ENCODE measurements at regions not wholly inside any gene's neighbourhood (a gene's known extent, or its start where the extent isn't known, plus 50 kb on each side); places are given as distances from the start of the nearest gene placed in this dataset.

DNA sequence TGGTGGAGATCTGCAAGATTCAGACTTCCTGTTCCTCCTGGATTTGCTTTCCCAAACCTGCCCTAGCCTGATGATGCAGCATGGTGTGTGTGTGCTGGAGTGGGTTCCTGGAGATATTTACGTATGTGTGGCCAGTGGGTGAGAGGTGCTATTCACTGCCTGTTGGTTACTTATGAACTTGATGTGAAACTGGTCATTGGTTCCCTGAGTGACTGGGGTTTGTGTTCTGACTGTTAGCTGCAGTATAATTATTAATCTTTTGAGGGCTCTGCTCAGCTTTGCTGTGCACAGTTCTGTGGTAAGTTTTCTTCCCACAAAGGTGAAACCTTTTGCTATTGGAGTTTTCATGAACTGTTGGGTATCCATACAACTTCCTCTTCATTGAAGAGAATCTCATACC, 541.8 kb upstream of the FBXO33 start:
- ATAC-seq (no peak), DNase-seq (ENCODE audit: low read depth, low spot score) (no peak)
- no peak overlapping the region for H3K4me3 ChIP-seq (ENCODE audit: low read depth in 2 of 2, low read length in 2 of 2)
- TF ChIP-seq, protein P1, sequence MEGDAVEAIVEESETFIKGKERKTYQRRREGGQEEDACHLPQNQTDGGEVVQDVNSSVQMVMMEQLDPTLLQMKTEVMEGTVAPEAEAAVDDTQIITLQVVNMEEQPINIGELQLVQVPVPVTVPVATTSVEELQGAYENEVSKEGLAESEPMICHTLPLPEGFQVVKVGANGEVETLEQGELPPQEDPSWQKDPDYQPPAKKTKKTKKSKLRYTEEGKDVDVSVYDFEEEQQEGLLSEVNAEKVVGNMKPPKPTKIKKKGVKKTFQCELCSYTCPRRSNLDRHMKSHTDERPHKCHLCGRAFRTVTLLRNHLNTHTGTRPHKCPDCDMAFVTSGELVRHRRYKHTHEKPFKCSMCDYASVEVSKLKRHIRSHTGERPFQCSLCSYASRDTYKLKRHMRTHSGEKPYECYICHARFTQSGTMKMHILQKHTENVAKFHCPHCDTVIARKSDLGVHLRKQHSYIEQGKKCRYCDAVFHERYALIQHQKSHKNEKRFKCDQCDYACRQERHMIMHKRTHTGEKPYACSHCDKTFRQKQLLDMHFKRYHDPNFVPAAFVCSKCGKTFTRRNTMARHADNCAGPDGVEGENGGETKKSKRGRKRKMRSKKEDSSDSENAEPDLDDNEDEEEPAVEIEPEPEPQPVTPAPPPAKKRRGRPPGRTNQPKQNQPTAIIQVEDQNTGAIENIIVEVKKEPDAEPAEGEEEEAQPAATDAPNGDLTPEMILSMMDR (IDR thresholded peaks at IDR 0.05): no peak
- no peak for TF ChIP-seq SIN3A (IDR thresholded peaks at IDR 0.05; ENCODE audit: borderline replicate concordance, insufficient read depth, low read depth, low read length)
- no peak for TF ChIP-seq TCF7L2 (IDR thresholded peaks at IDR 0.05; ENCODE audit: low read depth, low read length)
- TF ChIP-seq, protein P2, sequence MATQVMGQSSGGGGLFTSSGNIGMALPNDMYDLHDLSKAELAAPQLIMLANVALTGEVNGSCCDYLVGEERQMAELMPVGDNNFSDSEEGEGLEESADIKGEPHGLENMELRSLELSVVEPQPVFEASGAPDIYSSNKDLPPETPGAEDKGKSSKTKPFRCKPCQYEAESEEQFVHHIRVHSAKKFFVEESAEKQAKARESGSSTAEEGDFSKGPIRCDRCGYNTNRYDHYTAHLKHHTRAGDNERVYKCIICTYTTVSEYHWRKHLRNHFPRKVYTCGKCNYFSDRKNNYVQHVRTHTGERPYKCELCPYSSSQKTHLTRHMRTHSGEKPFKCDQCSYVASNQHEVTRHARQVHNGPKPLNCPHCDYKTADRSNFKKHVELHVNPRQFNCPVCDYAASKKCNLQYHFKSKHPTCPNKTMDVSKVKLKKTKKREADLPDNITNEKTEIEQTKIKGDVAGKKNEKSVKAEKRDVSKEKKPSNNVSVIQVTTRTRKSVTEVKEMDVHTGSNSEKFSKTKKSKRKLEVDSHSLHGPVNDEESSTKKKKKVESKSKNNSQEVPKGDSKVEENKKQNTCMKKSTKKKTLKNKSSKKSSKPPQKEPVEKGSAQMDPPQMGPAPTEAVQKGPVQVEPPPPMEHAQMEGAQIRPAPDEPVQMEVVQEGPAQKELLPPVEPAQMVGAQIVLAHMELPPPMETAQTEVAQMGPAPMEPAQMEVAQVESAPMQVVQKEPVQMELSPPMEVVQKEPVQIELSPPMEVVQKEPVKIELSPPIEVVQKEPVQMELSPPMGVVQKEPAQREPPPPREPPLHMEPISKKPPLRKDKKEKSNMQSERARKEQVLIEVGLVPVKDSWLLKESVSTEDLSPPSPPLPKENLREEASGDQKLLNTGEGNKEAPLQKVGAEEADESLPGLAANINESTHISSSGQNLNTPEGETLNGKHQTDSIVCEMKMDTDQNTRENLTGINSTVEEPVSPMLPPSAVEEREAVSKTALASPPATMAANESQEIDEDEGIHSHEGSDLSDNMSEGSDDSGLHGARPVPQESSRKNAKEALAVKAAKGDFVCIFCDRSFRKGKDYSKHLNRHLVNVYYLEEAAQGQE (IDR thresholded peaks at IDR 0.05; ENCODE audit: insufficient read depth in 1 of 2, low read depth in 2 of 2, low read length in 1 of 2): no peak
- no peak for TF ChIP-seq POLR2AphosphoS5 (IDR thresholded peaks at IDR 0.05; ENCODE audit: low read depth, low read length)
- no peaks in the 10 kb centered on the region for H3K27me3 ChIP-seq (ENCODE audit: control insufficient read depth, insufficient read depth, low read length)
- H3K4me1 ChIP-seq (ENCODE audit: control insufficient read depth, insufficient read depth, low read length): no peaks in the 10 kb centered on the region
- no peaks in the 10 kb centered on the region for H3K9me3 ChIP-seq (ENCODE audit: control insufficient read depth, insufficient read depth, low read depth, low read length)
- no peaks in the 10 kb centered on the region for H3K36me3 ChIP-seq (ENCODE audit: control insufficient read depth, insufficient read depth, low read length)
- POLR2A ChIA-PET: no interaction called here
- intact Hi-C loops (cut with micrococcal nuclease; ENCODE audit: unreplicated experiment) (no loop called here), in situ Hi-C loops (cut with HindIII; ENCODE audit: low pct_unique_long_range_greater_than_20kb, low sequenced_read_pairs) (no loop called here)
- CTCF ChIA-PET: no interaction called here
- H3K27ac ChIP-seq (ENCODE audit: low read length): no peak overlapping the region
- BruUV-seq (replicated peaks): no TSS peak

DNA sequence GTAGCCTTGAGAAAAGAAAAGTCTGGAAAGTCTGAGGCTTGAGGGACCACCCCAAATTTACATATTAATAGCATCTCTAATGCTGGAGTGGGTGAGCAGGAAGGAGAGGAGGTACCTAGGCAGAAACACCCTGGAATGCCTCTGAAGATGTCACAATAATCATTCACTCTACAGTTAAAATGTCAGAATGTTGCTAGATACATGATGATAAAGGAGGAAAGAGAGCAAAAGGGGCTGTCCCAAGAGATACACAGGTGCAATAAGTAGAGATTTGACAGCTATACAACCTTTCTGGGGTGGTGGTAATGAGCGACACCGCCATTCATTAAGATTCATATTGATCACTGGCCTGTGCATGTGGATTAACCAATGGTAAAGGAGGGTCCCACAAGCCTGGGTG, 540.5 kb upstream of the FBXO33 start:
- intact Hi-C loops (cut with micrococcal nuclease; ENCODE audit: unreplicated experiment) (no loop called here), in situ Hi-C loops (cut with HindIII; ENCODE audit: low pct_unique_long_range_greater_than_20kb, low sequenced_read_pairs) (no loop called here)
- no TSS peak for BruUV-seq (replicated peaks)
- Histone ChIP-seq H3K27me3 (ENCODE audit: control insufficient read depth, insufficient read depth, low read length) (no peaks in the 10 kb centered on the region), H3K36me3 (ENCODE audit: control insufficient read depth, insufficient read depth, low read length) (no peaks in the 10 kb centered on the region), H3K4me3 (ENCODE audit: low read depth in 2 of 2, low read length in 2 of 2) (no peak overlapping the region), H3K4me1 (ENCODE audit: control insufficient read depth, insufficient read depth, low read length) (no peaks in the 10 kb centered on the region), H3K9me3 (ENCODE audit: control insufficient read depth, insufficient read depth, low read depth, low read length) (no peaks in the 10 kb centered on the region), H3K27ac (ENCODE audit: low read length) (no peak overlapping the region)
- no peak for ATAC-seq
- ChIA-PET POLR2A (no interaction called here), CTCF (no interaction called here)
- DNase-seq (ENCODE audit: low read depth, low spot score): no peak
- TF ChIP-seq POLR2AphosphoS5 (IDR thresholded peaks at IDR 0.05; ENCODE audit: low read depth, low read length): no peak

DNA sequence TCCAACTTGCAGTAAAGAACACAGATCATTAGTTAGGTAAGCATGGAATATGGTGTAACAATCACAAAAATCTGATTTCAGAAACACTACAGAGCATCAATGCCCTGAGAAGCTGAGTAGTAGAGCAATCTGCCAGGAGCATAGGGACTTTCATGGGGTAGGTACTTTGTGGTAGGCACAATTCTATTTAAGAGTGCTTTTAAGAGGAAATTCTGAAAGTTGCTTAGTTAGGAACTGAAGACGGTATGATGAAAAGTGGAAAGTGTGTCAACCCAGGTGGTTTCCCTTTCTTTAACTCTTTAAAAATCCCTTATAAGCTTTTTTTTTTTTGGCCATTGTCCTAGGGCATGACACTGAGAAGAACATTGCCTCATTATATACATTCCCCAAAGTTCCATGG, 535.7 kb upstream of the FBXO33 start:
- H3K4me1 ChIP-seq (ENCODE audit: control insufficient read depth, insufficient read depth, low read length): no peaks in the 10 kb centered on the region
- no peaks in the 10 kb centered on the region for H3K9me3 ChIP-seq (ENCODE audit: control insufficient read depth, insufficient read depth, low read depth, low read length)
- intact Hi-C loops (cut with micrococcal nuclease; ENCODE audit: unreplicated experiment): no loop called here
- no peaks in the 10 kb centered on the region for H3K36me3 ChIP-seq (ENCODE audit: control insufficient read depth, insufficient read depth, low read length)
- no peaks in the 10 kb centered on the region for H3K27me3 ChIP-seq (ENCODE audit: control insufficient read depth, insufficient read depth, low read length)
- in situ Hi-C loops (cut with HindIII; ENCODE audit: low pct_unique_long_range_greater_than_20kb, low sequenced_read_pairs): no loop called here
- no peak overlapping the region for H3K4me3 ChIP-seq (ENCODE audit: low read depth in 2 of 2, low read length in 2 of 2)
- CTCF ChIA-PET: no interaction called here
- POLR2A ChIA-PET: no interaction called here
- H3K27ac ChIP-seq (ENCODE audit: low read length): no peak overlapping the region
- DNase-seq (ENCODE audit: low read depth, low spot score) (no peak), ATAC-seq (no peak)
- no TSS peak for BruUV-seq (replicated peaks)
- TF ChIP-seq TCF7L2 (IDR thresholded peaks at IDR 0.05; ENCODE audit: low read depth, low read length): no peak
- no peak for TF ChIP-seq SIN3A (IDR thresholded peaks at IDR 0.05; ENCODE audit: borderline replicate concordance, insufficient read depth, low read depth, low read length)
- TF ChIP-seq, protein P2 (IDR thresholded peaks at IDR 0.05; ENCODE audit: insufficient read depth in 1 of 2, low read depth in 2 of 2, low read length in 1 of 2): no peak
- no peak for TF ChIP-seq POLR2AphosphoS5 (IDR thresholded peaks at IDR 0.05; ENCODE audit: low read depth, low read length)
- TF ChIP-seq, protein P1 (IDR thresholded peaks at IDR 0.05): no peak

All from Panc1 (cell line).